ENCODE measurements at regions not wholly inside any gene's neighbourhood (a gene's known extent, or its start where the extent isn't known, plus 50 kb on each side); places are given as distances from the start of the nearest gene placed in this dataset.

GRCh38 chr12:3990501-3991280 lies 117.5 kb upstream of the PARP11 start:
- DNase-seq (ENCODE audit: low read depth, low spot score) (no peak), FAIRE-seq (no peak), ATAC-seq (no peak)
- in situ Hi-C loops (cut with MboI) (loop anchor here (5.0 kb wide), 1 partner anchor 287 kb away; no protein-coding TSS in a partner anchor), intact Hi-C loops (cut with micrococcal nuclease; ENCODE audit: unreplicated experiment) (loop anchor here (10.0 kb wide), 1 partner anchor 534 kb away; no protein-coding TSS in a partner anchor)
- Histone ChIP-seq H3K79me2 (ENCODE audit: control insufficient read depth, insufficient read depth, low read length) (no peaks in the 10 kb centered on the region), H3K4me2 (ENCODE audit: control insufficient read depth, insufficient read depth) (no peak overlapping the region), H3K36me3 (ENCODE audit: control insufficient read depth in 2 of 2, insufficient read depth in 2 of 2, low read length in 1 of 2) (no peaks in the 10 kb centered on the region), H3K4me3 (no peak overlapping the region), H3K27me3 (replicated peaks in 1 of 2; ENCODE audit: control insufficient read depth in 2 of 2, insufficient read depth in 2 of 2, low read length in 1 of 2) (no peaks in the 10 kb centered on the region; a peak in 1 of 4 replicates), H3K9me3 (replicated peaks; ENCODE audit: control insufficient read depth, insufficient read depth, low read length) (no peaks in the 10 kb centered on the region), H3K9ac (ENCODE audit: control insufficient read depth, insufficient read depth, low read length) (no peak overlapping the region), H4K20me1 (ENCODE audit: control insufficient read depth, insufficient read depth) (no peaks in the 10 kb centered on the region), H3K4me1 (ENCODE audit: control insufficient read depth, insufficient read depth, low read length) (peaks cover 8% of the 10 kb centered on the region), H2AFZ (ENCODE audit: control insufficient read depth, low read depth, low read length) (no peak overlapping the region), H3K27ac (ENCODE audit: control insufficient read depth, insufficient read depth) (no peak overlapping the region)
- POLR2A ChIA-PET: no interaction called here
- 78% methylated on average over 24 of the region's 26 CpGs for WGBS (ENCODE audit: insufficient coverage, insufficient replicate concordance, low lambda C conversion rate, missing lambda C conversion rate)
- CTCF ChIA-PET: interaction anchor here (0.6 to 9.7 kb wide), 4 partner anchors 47 to 290 kb away, joined by 3 to 61 read pairs (median 6); no protein-coding TSS in a partner anchor
- no peak for TF ChIP-seq PAX5 (IDR thresholded peaks at IDR 0.05; ENCODE audit: borderline replicate concordance, low read depth, low read length)
- TF ChIP-seq GABPA (IDR thresholded peaks at IDR 0.05; ENCODE audit: low read depth): no peak
- TF ChIP-seq TARDBP (IDR thresholded peaks at IDR 0.05; ENCODE audit: borderline replicate concordance): no peak
- no peak for TF ChIP-seq POU2F2 (IDR thresholded peaks at IDR 0.05; ENCODE audit: borderline replicate concordance, low read depth, low read length)
- no peak for TF ChIP-seq FOXM1 (IDR thresholded peaks at IDR 0.05; ENCODE audit: low read depth, low read length)
- TF ChIP-seq NRF1 (conservative IDR thresholded peaks at IDR 0.05; ENCODE audit: low read depth, low read length): no peak
- TF ChIP-seq ZNF207 (IDR thresholded peaks at IDR 0.05; ENCODE audit: borderline replicate concordance): no peak
- TF ChIP-seq IRF5 (IDR thresholded peaks at IDR 0.05; ENCODE audit: borderline replicate concordance): no peak
- no peak for TF ChIP-seq PAX8 (IDR thresholded peaks at IDR 0.05)
- SMC1A ChIA-PET (ENCODE audit: uncharacterized antibody, unreplicated experiment): interaction anchor here (1.1 to 11.2 kb wide), 3 partner anchors 26 to 288 kb away, joined by 3 to 91 read pairs (median 4); no protein-coding TSS in a partner anchor
- RAD21 ChIA-PET (ENCODE audit: unreplicated experiment): interaction anchor here (1.0 to 1.3 kb wide), 2 partner anchors 26 to 286 kb away, joined by 3 to 5 read pairs; no protein-coding TSS in a partner anchor
- no TSS peak for BruUV-seq (replicated peaks)
